ENCODE measurements at regions not wholly inside any gene's neighbourhood (a gene's known extent, or its start where the extent isn't known, plus 50 kb on each side); places are given as distances from the start of the nearest gene placed in this dataset.
"Not testable (repeated sequence)": the region's sequence is repeated elsewhere in the genome, so short reads cannot be mapped to it uniquely, and the experiment has no call there.

GRCh38 chr11:96543177-96543576, 153.4 kb downstream of the JRKL start:
- H3K9ac ChIP-seq (ENCODE audit: low read depth, low read length) = no peak overlapping the region
- H3K36me3 ChIP-seq (ENCODE audit: insufficient read depth, low read length) = no peaks in the 10 kb centered on the region
- no peaks in the 10 kb centered on the region for H3K4me1 ChIP-seq (ENCODE audit: insufficient read depth, low read length)
- no peaks in the 10 kb centered on the region for H3K9me3 ChIP-seq (ENCODE audit: control insufficient read depth, insufficient read depth, low read length)

DNA sequence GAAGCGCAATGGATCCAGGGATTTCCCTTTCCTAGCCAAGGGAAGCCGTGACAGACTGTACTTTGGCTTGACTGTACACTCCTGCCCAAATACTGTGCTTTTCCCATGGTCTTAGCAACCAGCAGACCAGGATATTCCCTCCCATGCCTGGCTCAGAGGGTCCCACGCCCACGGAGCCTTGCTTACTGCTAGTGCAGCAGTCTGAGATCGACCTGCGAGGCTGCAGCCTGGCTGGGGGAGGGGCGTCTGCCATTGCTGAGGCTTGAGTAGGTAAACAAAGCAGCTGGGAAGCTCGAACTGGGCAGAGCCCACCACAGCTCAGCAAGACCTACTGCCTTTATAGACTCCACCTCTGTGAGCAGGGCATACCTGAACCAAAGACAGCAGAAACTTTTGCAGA, 155.4 kb downstream of the JRKL start:
- not testable (repeated sequence) for H3K36me3 ChIP-seq (ENCODE audit: insufficient read depth, low read length); H3K9ac ChIP-seq (ENCODE audit: low read depth, low read length); H3K9me3 ChIP-seq (ENCODE audit: control insufficient read depth, insufficient read depth, low read length); H3K4me1 ChIP-seq (ENCODE audit: insufficient read depth, low read length)

- H3K9me3 ChIP-seq (ENCODE audit: control insufficient read depth, insufficient read depth, low read length) = no peaks in the 10 kb centered on the region
- H3K36me3 ChIP-seq (ENCODE audit: insufficient read depth, low read length) = no peaks in the 10 kb centered on the region
- no peak overlapping the region for H3K9ac ChIP-seq (ENCODE audit: low read depth, low read length)
- H3K4me1 ChIP-seq (ENCODE audit: insufficient read depth, low read length) = no peaks in the 10 kb centered on the region
Measured at GRCh38 chr11:96551136-96551535, 161.3 kb downstream of the JRKL start.

GRCh38 chr11:96554236-96554820, 164.5 kb downstream of the JRKL start:
- no peak overlapping the region for H3K9ac ChIP-seq (ENCODE audit: low read depth, low read length)
- H3K4me1 ChIP-seq (ENCODE audit: insufficient read depth, low read length) = no peaks in the 10 kb centered on the region
- H3K9me3 ChIP-seq (ENCODE audit: control insufficient read depth, insufficient read depth, low read length) = no peaks in the 10 kb centered on the region
- H3K36me3 ChIP-seq (ENCODE audit: insufficient read depth, low read length) = no peaks in the 10 kb centered on the region

GRCh38 chr11:96555826-96556225, 166.0 kb downstream of the JRKL start:
- not testable (repeated sequence) for H3K4me1 ChIP-seq (ENCODE audit: insufficient read depth, low read length); H3K9me3 ChIP-seq (ENCODE audit: control insufficient read depth, insufficient read depth, low read length); H3K9ac ChIP-seq (ENCODE audit: low read depth, low read length); H3K36me3 ChIP-seq (ENCODE audit: insufficient read depth, low read length)

- H3K9me3 ChIP-seq (ENCODE audit: control insufficient read depth, insufficient read depth, low read length); H3K9ac ChIP-seq (ENCODE audit: low read depth, low read length); H3K36me3 ChIP-seq (ENCODE audit: insufficient read depth, low read length); H3K4me1 ChIP-seq (ENCODE audit: insufficient read depth, low read length): not testable (repeated sequence)
Measured at GRCh38 chr11:96560727-96561126, 170.9 kb downstream of the JRKL start.

DNA sequence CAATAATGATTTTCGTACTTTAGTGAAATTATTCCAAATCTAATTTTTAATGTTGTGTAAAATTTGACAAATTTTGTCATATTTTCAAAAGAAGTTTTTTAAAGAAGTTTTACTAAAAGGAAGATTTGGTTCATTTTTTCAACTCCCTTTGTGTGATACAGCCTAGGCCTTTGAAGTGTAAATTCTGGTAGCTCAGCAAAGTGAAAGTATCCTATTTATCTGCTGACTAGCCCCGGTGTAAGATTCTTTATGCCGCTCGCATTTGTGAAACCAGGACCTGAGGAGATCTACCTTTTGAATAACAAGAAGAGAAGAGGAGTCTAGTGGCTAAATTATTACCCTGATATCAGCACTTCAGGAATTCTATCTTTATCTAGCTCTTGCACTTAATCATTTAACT, 177.4 kb downstream of the JRKL start:
- Histone ChIP-seq H3K9me3 (ENCODE audit: control insufficient read depth, insufficient read depth, low read length) (no peaks in the 10 kb centered on the region), H3K9ac (ENCODE audit: low read depth, low read length) (no peak overlapping the region), H3K4me1 (ENCODE audit: insufficient read depth, low read length) (peaks cover 10% of the 10 kb centered on the region; the same call in 1 of the 2 replicates), H3K36me3 (ENCODE audit: insufficient read depth, low read length) (no peaks in the 10 kb centered on the region)

DNA sequence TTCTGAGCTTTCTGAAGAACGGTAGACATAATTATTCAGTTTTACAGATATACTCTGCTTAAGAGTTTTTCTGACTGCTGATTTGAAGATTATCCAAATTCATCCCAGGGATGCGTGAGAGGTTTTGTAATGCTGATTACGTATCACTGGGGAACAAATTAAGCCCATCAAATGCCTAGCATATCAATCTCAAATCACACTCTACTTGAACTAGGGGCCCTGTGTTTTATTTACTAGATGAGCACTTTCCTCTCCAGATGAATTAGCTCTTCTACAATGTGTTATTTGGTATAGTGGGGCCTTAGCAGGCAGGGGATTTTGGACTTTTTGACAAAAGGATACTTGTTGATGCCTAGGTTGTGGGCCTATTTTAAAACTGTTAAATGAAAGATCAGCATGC, 177.9 kb downstream of the JRKL start:
- H3K4me1 ChIP-seq (ENCODE audit: insufficient read depth, low read length) = peaks cover 10% of the 10 kb centered on the region; the same call in 1 of the 2 replicates
- H3K36me3 ChIP-seq (ENCODE audit: insufficient read depth, low read length) = no peaks in the 10 kb centered on the region
- no peak overlapping the region for H3K9ac ChIP-seq (ENCODE audit: low read depth, low read length)
- no peaks in the 10 kb centered on the region for H3K9me3 ChIP-seq (ENCODE audit: control insufficient read depth, insufficient read depth, low read length)

DNA sequence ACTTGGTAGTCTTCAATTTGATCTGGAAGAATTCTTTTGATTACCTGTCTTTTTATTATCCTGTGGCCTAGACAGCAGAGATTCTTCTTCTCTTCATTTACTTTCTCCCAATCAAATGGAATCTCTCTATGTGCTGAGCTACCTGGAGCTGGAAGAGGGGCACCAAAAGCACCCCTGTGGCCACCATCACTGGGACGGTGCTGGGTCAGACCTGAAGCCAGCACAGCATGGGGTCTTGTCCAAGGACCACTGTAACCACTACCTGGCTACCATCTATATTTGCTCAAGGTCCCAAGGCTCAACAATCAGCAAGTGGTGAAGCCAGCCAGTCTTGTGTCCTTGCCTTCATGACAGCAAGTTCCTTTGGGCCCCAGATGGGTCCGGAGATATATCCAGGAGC, 186.6 kb downstream of the JRKL start:
- H3K4me1 ChIP-seq (ENCODE audit: insufficient read depth, low read length) = peaks cover 25% of the 10 kb centered on the region
- H3K36me3 ChIP-seq (ENCODE audit: insufficient read depth, low read length) = no peaks in the 10 kb centered on the region
- H3K9ac ChIP-seq (ENCODE audit: low read depth, low read length) = no peak overlapping the region
- H3K9me3 ChIP-seq (ENCODE audit: control insufficient read depth, insufficient read depth, low read length) = 0 out of 2 replicates have a peak, but pooled peaks cover 4% of the 10 kb centered on the region

- Histone ChIP-seq H3K36me3 (ENCODE audit: insufficient read depth, low read length) (no peaks in the 10 kb centered on the region), H3K9ac (ENCODE audit: low read depth, low read length) (no peak overlapping the region), H3K4me1 (ENCODE audit: insufficient read depth, low read length) (peaks cover 25% of the 10 kb centered on the region), H3K9me3 (ENCODE audit: control insufficient read depth, insufficient read depth, low read length) (peaks cover under 1% of the 10 kb centered on the region; the same call in 1 of the 2 replicates)
Measured at GRCh38 chr11:96578379-96578778, 188.6 kb downstream of the JRKL start.

GRCh38 chr11:96579656-96580055, 189.8 kb downstream of the JRKL start:
- Histone ChIP-seq H3K9ac (ENCODE audit: low read depth, low read length) (no peak overlapping the region), H3K4me1 (ENCODE audit: insufficient read depth, low read length) (peaks cover 30% of the 10 kb centered on the region), H3K36me3 (ENCODE audit: insufficient read depth, low read length) (no peaks in the 10 kb centered on the region), H3K9me3 (ENCODE audit: control insufficient read depth, insufficient read depth, low read length) (peaks cover 4% of the 10 kb centered on the region; the same call in 1 of the 2 replicates)

DNA sequence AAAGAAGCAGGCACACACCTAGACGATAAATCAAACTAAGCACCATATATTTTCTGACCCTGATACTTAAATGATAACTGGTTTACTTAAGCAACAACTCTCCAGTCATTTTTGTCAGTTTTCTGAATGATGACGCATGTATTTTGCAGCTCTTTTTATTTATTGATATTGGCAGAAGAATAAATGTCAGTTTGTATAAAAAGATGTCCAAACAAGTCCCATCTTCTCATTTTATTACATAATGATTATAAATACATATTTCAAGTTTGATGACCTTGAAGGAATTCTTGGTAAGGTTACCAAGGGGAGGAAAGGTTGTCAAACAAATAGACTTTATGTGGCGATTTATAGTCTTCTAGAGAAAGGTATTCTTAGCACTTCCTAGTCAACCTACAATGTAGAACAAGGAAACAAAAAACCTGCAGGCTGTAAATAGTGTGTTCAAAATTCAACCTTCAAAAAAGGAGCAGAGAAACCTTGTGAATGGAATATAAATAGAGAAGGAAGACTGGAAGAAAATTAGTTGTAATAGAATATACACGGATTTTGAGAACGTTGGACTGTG, 190.7 kb downstream of the JRKL start:
- peaks cover 36% of the 10 kb centered on the region for H3K4me1 ChIP-seq (ENCODE audit: insufficient read depth, low read length)
- H3K9ac ChIP-seq (ENCODE audit: low read depth, low read length) = no peak overlapping the region
- H3K9me3 ChIP-seq (ENCODE audit: control insufficient read depth, insufficient read depth, low read length) = peaks cover 4% of the 10 kb centered on the region; the same call in 1 of the 2 replicates
- no peaks in the 10 kb centered on the region for H3K36me3 ChIP-seq (ENCODE audit: insufficient read depth, low read length)

- H3K9me3 ChIP-seq (ENCODE audit: control insufficient read depth, insufficient read depth, low read length); H3K36me3 ChIP-seq (ENCODE audit: insufficient read depth, low read length): not testable (repeated sequence)
- Histone ChIP-seq H3K4me1 (ENCODE audit: insufficient read depth, low read length) (peaks cover 27% of the 10 kb centered on the region; the same call in 1 of the 2 replicates), H3K9ac (ENCODE audit: low read depth, low read length) (peak overlapping the region; percentile 44)
Measured at GRCh38 chr11:96585944-96586880, 196.4 kb downstream of the JRKL start.

GRCh38 chr11:96588793-96589192, 199.0 kb downstream of the JRKL start:
- Histone ChIP-seq H3K9ac (ENCODE audit: low read depth, low read length) (peak overlapping the region; percentile 57), H3K4me1 (ENCODE audit: insufficient read depth, low read length) (peaks cover 28% of the 10 kb centered on the region; the same call in 1 of the 2 replicates)
- not testable (repeated sequence) for H3K36me3 ChIP-seq (ENCODE audit: insufficient read depth, low read length); H3K9me3 ChIP-seq (ENCODE audit: control insufficient read depth, insufficient read depth, low read length)
